GM20000 (cell line): ENCODE measurements at regions not wholly inside any gene's neighbourhood (a gene's known extent, or its start where the extent isn't known, plus 50 kb on each side); places are given as distances from the start of the nearest gene placed in this dataset.

Experiments used
- DNase-seq: peaks from one replicate; pipeline ENCODE4 v3.0.0; 2012; ENCODE audit warnings: low spot score
- CTCF ChIP-seq: IDR thresholded peaks from 2 replicates; pipeline ENCODE4 v1.5.1; 2012; ENCODE audit warnings: mild to moderate bottlenecking, control low read depth; ENCODE audit errors: extremely low read depth, missing control alignments

- peak; percentile 41 for TF ChIP-seq CTCF
- DNase-seq: peak; percentile 19
Observed at GRCh38 chr2:31729442-31730092, 148.8 kb upstream of the SRD5A2 start.

GRCh38 chr2:31729065-31729439 lies 148.3 kb upstream of the SRD5A2 start:
- no peak for TF ChIP-seq CTCF
- DNase-seq: no peak

- no peak for TF ChIP-seq CTCF
- DNase-seq: no peak
Observed at GRCh38 chr2:31728406-31729064, 147.8 kb upstream of the SRD5A2 start.

- DNase-seq: no peak
- TF ChIP-seq CTCF: no peak
Observed at GRCh38 chr2:31726457-31726856, 145.7 kb upstream of the SRD5A2 start.

- no peak for DNase-seq
- TF ChIP-seq CTCF: no peak
Observed at GRCh38 chr2:31725444-31725843, 144.7 kb upstream of the SRD5A2 start.

- no peak for TF ChIP-seq CTCF
- DNase-seq: no peak
Observed at GRCh38 chr2:31711737-31712136, 131.0 kb upstream of the SRD5A2 start.

GRCh38 chr2:31710121-31710520 lies 129.4 kb upstream of the SRD5A2 start:
- no peak for TF ChIP-seq CTCF
- no peak for DNase-seq
